ENCODE measurements at regions not wholly inside any gene's neighbourhood (a gene's known extent, or its start where the extent isn't known, plus 50 kb on each side); places are given as distances from the start of the nearest gene placed in this dataset.

DNA sequence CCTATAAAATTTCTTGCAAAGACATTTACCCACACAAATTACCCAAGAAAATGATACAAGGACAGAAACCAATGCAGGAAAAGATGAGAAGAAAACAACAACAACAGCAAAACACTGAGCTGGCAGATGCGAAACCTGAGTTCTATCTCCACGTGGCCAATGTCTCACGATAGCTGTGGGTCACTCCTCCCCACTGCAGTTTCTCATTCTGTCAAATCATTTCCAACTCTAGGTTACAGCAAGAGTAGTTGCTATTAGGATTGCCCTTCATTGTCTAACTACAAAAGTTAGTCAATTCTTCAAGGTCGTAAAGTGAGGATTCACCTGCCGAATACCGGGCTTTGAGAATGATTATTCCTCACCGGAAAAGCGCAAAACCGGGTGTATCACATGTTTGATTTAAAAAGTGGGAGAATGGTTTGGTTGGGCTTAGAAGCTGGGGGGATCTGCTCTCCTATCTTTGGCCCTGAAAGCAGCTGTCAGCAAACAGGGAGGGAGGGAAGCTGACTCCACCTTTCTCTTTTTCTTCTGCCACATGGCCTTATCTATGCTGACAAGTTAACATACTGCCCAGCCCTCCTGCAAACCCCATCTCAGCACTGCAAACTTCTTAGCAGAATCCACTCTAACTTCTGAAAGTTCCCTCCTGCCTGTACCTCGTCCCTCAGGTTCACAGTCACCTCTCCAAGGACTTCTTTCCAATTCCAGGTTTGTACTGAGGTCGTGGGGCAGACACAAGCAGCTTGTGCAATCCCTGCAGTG, 473.0 kb downstream of the SOX11 start:
- no peak for TF ChIP-seq CSRNP3 (CRISPR knock-in tag; IDR thresholded peaks at IDR 0.05)
- no peak for TF ChIP-seq PATZ1 (CRISPR knock-in tag; IDR thresholded peaks at IDR 0.05; ENCODE audit: borderline replicate concordance)
- TF ChIP-seq TSHZ2 (CRISPR knock-in tag; IDR thresholded peaks at IDR 0.05) = no peak

All from SK-N-SH treated with all-trans-retinoic acid at 6 μM for 48 hours (cell line).